ENCODE measurements at regions not wholly inside any gene's neighbourhood (a gene's known extent, or its start where the extent isn't known, plus 50 kb on each side); places are given as distances from the start of the nearest gene placed in this dataset.

GRCh38 chr2:211014906-211015305 is 458.5 kb downstream of the CPS1 start:
- no peak for TF ChIP-seq MAX (IDR thresholded peaks at IDR 0.05)
- TF ChIP-seq CTCF (IDR thresholded peaks at IDR 0.05): no peak
- TF ChIP-seq POLR2A (IDR thresholded peaks at IDR 0.05; ENCODE audit: low read length): no peak
- no peak for TF ChIP-seq FOXS1 (CRISPR knock-in tag; IDR thresholded peaks at IDR 0.05)
- no peak for TF ChIP-seq POLR2AphosphoS2 (conservative IDR thresholded peaks at IDR 0.05; ENCODE audit: low read length)
- no peak for TF ChIP-seq REST (IDR thresholded peaks at IDR 0.05)
- TF ChIP-seq EP300 (IDR thresholded peaks at IDR 0.05): no peak
- TF ChIP-seq HOXA7 (CRISPR knock-in tag; IDR thresholded peaks at IDR 0.05): no peak
- no peak for TF ChIP-seq RAD21 (conservative IDR thresholded peaks at IDR 0.05 in 1 of 2, IDR thresholded peaks at IDR 0.05 in 1 of 2)

All from A549 (cell line).